OCI-LY7 (cell line): ENCODE measurements at regions not wholly inside any gene's neighbourhood (a gene's known extent, or its start where the extent isn't known, plus 50 kb on each side); places are given as distances from the start of the nearest gene placed in this dataset.

Source experiments
- EZH2phosphoT487 ChIP-seq: fragments of 200-600 bp; sonication (generic); IDR thresholded peaks from 2 replicates; pipeline ENCODE4 v1.6.1; 2018; ENCODE audit warnings: low read depth, borderline replicate concordance, mild to moderate bottlenecking, mixed run types, antibody characterized with exemption, low read length, moderate library complexity, mixed read lengths
- TF ChIP-seq, protein P1 (sequence below): fragments of 200-600 bp; sonication (generic); conservative IDR thresholded peaks from 2 replicates; pipeline ENCODE4 v1.5.1; 2014; ENCODE audit warnings: mild to moderate bottlenecking, antibody characterized with exemption, low read length, moderate library complexity, mixed read lengths

DNA sequence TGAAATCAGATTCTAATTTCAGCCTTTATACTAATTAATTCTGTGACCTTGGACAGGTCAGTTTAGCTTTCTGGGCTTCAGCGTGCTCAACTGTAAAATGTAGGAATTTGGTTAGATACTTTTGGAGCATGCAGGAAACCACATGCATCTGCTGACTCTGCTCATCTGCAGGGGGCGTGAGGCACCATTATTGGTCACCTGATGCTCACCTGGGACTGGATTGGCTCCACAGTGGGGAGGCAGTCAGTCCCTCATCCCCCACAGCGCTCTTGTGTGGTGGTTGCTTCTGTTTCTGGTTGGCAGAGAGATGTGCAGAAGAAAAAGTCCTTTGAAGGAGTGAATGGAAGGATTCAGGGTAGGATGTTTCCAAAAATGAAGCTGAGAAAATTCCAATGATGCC lies 150.9 kb upstream of the MTPN start:
- TF ChIP-seq, protein P1, sequence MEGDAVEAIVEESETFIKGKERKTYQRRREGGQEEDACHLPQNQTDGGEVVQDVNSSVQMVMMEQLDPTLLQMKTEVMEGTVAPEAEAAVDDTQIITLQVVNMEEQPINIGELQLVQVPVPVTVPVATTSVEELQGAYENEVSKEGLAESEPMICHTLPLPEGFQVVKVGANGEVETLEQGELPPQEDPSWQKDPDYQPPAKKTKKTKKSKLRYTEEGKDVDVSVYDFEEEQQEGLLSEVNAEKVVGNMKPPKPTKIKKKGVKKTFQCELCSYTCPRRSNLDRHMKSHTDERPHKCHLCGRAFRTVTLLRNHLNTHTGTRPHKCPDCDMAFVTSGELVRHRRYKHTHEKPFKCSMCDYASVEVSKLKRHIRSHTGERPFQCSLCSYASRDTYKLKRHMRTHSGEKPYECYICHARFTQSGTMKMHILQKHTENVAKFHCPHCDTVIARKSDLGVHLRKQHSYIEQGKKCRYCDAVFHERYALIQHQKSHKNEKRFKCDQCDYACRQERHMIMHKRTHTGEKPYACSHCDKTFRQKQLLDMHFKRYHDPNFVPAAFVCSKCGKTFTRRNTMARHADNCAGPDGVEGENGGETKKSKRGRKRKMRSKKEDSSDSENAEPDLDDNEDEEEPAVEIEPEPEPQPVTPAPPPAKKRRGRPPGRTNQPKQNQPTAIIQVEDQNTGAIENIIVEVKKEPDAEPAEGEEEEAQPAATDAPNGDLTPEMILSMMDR: no peak
- TF ChIP-seq EZH2phosphoT487: no peak
